ENCODE measurements at regions not wholly inside any gene's neighbourhood (a gene's known extent, or its start where the extent isn't known, plus 50 kb on each side); places are given as distances from the start of the nearest gene placed in this dataset.

DNA sequence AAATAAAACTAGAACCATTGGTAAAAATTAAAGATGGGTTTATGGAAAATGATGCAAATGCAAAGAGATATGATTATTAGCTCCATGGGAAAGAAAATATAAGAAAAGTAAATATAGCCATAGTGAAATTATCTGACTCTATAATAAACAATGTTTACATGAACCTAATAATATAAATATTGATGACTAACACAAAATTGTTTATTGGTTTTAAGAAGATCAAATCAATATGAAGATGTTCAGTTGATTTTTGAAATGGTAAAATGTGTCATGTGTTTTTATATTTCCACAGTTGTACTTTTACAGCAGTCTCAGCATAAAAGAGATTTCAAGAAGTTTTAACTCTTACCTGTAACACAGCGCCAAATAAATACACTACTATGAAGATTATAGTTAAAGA, 114.0 kb downstream of the SLC41A2 start:
- Histone ChIP-seq H2BK20ac (ENCODE audit: low read depth, low read length, poor library complexity, severe bottlenecking) (no peak overlapping the region), H4K20me1 (ENCODE audit: control insufficient read depth, insufficient read depth, insufficient read length) (no peaks in the 10 kb centered on the region), H2AFZ (ENCODE audit: low read length) (no peak overlapping the region), H3K27me3 (ENCODE audit: insufficient read depth, low read length) (no peaks in the 10 kb centered on the region), H3K23me2 (ENCODE audit: insufficient read length, low read depth, low read length, poor library complexity, severe bottlenecking) (no peaks in the 10 kb centered on the region), H3K79me1 (ENCODE audit: insufficient read depth, low read depth, low read length, poor library complexity, severe bottlenecking) (no peaks in the 10 kb centered on the region), H3K4me2 (ENCODE audit: insufficient read depth, insufficient read length, low read length) (no peak overlapping the region), H2BK5ac (ENCODE audit: insufficient read length, low read length) (no peak overlapping the region), H3K14ac (ENCODE audit: insufficient read depth, low read length) (no peak overlapping the region), H3T11ph (ENCODE audit: low read length) (no peak overlapping the region), H4K91ac (ENCODE audit: insufficient read length, low read depth, low read length) (no peak overlapping the region), H4K5ac (ENCODE audit: insufficient read length, low read depth, low read length) (no peak overlapping the region), H3K23ac (ENCODE audit: insufficient read length, low read depth, low read length) (no peak overlapping the region), H2BK120ac (ENCODE audit: low read depth, low read length, poor library complexity, severe bottlenecking) (no peak overlapping the region), H3K9ac (ENCODE audit: extremely low read depth, insufficient read length, low read length) (no peak overlapping the region), H4K8ac (replicated peaks; ENCODE audit: insufficient read length, low read depth, low read length) (no peak overlapping the region), H3K4me1 (ENCODE audit: insufficient read depth, low read length) (no peaks in the 10 kb centered on the region), H3K9me3 (ENCODE audit: control insufficient read depth, low read depth, low read length) (no peaks in the 10 kb centered on the region), H2AK5ac (ENCODE audit: insufficient read length, low read length) (no peak overlapping the region), H3K18ac (ENCODE audit: insufficient read length, low read depth, low read length) (no peak overlapping the region), H2BK15ac (ENCODE audit: low read depth, low read length) (no peak overlapping the region), H3K56ac (ENCODE audit: insufficient read length, low read depth, low read length) (no peak overlapping the region), H3K79me2 (ENCODE audit: insufficient read depth, low read length) (no peaks in the 10 kb centered on the region), H2BK12ac (ENCODE audit: insufficient read length, low read depth, low read length) (no peak overlapping the region), H3K27ac (ENCODE audit: insufficient read length, low read depth, low read length) (no peak overlapping the region), H3K4ac (ENCODE audit: low read depth, low read length) (no peak overlapping the region)
- Mint-ChIP-seq H3K27me3 (ENCODE audit: low read depth) (no peaks in the 10 kb centered on the region), H3K9me3 (no peaks in the 10 kb centered on the region), H3K4me1 (peaks cover 4 to 5% of the 10 kb centered on the region in 2 experiments; a peak in 1 of 4 replicates), H3K4me3 (no peak overlapping the region), H3K27ac (no peak overlapping the region), H3K36me3 (ENCODE audit: insufficient read depth in 1 of 3, low read depth in 3 of 3) (no peaks in the 10 kb centered on the region; a peak in 1 of 7 replicates)
- TF ChIP-seq CTCF (conservative IDR thresholded peaks at IDR 0.05) = no peak
- no peak for DNase-seq
- no CpG with 5 or more reads among the region's 1 CpG for WGBS (ENCODE audit: extremely low coverage, insufficient read length, low lambda C conversion rate)
